ENCODE measurements at regions not wholly inside any gene's neighbourhood (a gene's known extent, or its start where the extent isn't known, plus 50 kb on each side); places are given as distances from the start of the nearest gene placed in this dataset.

DNA sequence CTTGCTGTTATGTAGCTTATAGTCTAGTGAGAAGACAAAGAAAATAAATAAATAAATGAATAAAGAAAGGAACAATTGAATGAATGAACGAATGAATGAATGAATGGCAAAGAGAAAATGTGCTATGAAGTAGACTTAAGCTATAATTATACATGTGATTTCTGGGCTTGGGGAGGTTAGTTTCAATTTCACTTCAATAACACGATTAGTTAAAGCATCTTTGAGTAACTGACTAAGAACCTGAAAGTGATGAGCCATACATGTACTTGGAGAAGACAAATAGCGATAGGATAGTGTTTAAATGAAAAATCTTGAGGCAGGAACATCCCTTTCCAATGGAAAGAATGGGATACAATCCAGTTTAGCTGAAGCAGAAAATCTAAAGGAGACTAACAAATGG lies 593.1 kb upstream of the LRRTM4 start:
- Histone ChIP-seq H3K79me2 (ENCODE audit: insufficient read depth, low read length) (no peaks in the 10 kb centered on the region), H3K27me3 (ENCODE audit: insufficient read depth, low read length) (no peaks in the 10 kb centered on the region), H3K27ac (ENCODE audit: low read depth, low read length) (no peak overlapping the region), H2AFZ (ENCODE audit: low read length) (no peak overlapping the region), H3K4me2 (ENCODE audit: insufficient read depth, low read length) (no peak overlapping the region), H4K20me1 (ENCODE audit: insufficient read depth, low read length) (no peaks in the 10 kb centered on the region), H3K9me3 (ENCODE audit: low read depth, low read length) (peaks cover 2% of the 10 kb centered on the region), H3K4me1 (ENCODE audit: insufficient read depth, low read length) (no peaks in the 10 kb centered on the region), H3K4me3 (ENCODE audit: insufficient read depth, low read length) (no peak overlapping the region), H3K36me3 (ENCODE audit: insufficient read depth, low read length) (no peaks in the 10 kb centered on the region)
- TF ChIP-seq, protein P1, sequence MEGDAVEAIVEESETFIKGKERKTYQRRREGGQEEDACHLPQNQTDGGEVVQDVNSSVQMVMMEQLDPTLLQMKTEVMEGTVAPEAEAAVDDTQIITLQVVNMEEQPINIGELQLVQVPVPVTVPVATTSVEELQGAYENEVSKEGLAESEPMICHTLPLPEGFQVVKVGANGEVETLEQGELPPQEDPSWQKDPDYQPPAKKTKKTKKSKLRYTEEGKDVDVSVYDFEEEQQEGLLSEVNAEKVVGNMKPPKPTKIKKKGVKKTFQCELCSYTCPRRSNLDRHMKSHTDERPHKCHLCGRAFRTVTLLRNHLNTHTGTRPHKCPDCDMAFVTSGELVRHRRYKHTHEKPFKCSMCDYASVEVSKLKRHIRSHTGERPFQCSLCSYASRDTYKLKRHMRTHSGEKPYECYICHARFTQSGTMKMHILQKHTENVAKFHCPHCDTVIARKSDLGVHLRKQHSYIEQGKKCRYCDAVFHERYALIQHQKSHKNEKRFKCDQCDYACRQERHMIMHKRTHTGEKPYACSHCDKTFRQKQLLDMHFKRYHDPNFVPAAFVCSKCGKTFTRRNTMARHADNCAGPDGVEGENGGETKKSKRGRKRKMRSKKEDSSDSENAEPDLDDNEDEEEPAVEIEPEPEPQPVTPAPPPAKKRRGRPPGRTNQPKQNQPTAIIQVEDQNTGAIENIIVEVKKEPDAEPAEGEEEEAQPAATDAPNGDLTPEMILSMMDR (IDR thresholded peaks at IDR 0.05; ENCODE audit: extremely low read depth, low read depth, low read length), result no peak
- peak; percentile 44 for DNase-seq (ENCODE audit: insufficient read length, low spot score, missing footprints)

DNA sequence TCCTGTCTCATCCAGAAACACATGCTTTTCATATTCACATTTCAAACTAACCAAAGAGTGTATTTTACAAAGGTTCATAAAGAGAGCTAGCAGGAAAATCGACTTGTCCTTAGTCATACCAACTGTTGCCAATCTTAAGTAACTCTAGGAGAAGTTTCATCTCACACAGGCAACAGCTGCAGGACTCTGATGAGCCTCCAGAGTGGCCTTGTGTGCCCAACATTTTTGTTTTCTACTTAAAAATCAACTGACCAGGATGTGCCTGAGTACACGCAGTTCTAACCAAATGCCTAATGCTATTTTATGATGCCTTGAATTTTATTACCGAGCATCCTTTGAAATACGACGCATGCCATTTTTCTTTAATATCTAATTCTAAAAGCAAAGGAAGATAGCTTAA lies 595.9 kb upstream of the LRRTM4 start:
- Histone ChIP-seq H3K36me3 (ENCODE audit: insufficient read depth, low read length) (no peaks in the 10 kb centered on the region), H3K27ac (ENCODE audit: low read depth, low read length) (no peak overlapping the region), H4K20me1 (ENCODE audit: insufficient read depth, low read length) (no peaks in the 10 kb centered on the region), H3K79me2 (ENCODE audit: insufficient read depth, low read length) (no peaks in the 10 kb centered on the region), H3K9me3 (ENCODE audit: low read depth, low read length) (no peaks in the 10 kb centered on the region), H3K27me3 (ENCODE audit: insufficient read depth, low read length) (no peaks in the 10 kb centered on the region), H3K4me3 (ENCODE audit: insufficient read depth, low read length) (no peak overlapping the region), H3K4me2 (ENCODE audit: insufficient read depth, low read length) (no peak overlapping the region), H2AFZ (ENCODE audit: low read length) (no peak overlapping the region), H3K4me1 (ENCODE audit: insufficient read depth, low read length) (no peaks in the 10 kb centered on the region)
- TF ChIP-seq, protein P1 (IDR thresholded peaks at IDR 0.05; ENCODE audit: extremely low read depth, low read depth, low read length), result no peak
- no peak for DNase-seq (ENCODE audit: insufficient read length, low spot score, missing footprints)

DNA sequence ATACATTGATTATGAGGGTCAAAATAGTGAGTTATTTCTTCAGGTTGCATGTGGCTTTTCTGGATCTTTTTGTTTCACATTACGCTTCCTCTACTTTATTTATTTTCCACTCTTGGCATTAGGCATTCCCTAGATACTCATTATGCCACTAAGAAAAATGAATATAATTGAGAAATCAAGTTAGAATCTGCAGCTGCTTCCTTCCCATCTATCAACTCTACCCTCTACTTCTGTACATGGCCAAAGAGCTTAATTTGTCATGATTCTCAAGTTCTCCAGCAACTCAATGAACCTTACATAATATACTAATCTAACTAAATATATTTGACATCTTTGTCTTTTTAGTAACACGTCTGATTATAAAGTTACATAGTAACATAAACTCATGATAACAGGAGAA lies 598.1 kb upstream of the LRRTM4 start:
- Histone ChIP-seq H3K36me3 (ENCODE audit: insufficient read depth, low read length) (no peaks in the 10 kb centered on the region), H2AFZ (ENCODE audit: low read length) (no peak overlapping the region), H3K4me2 (ENCODE audit: insufficient read depth, low read length) (no peak overlapping the region), H3K4me3 (ENCODE audit: insufficient read depth, low read length) (no peak overlapping the region), H3K79me2 (ENCODE audit: insufficient read depth, low read length) (no peaks in the 10 kb centered on the region), H3K9me3 (ENCODE audit: low read depth, low read length) (peaks cover 2% of the 10 kb centered on the region), H4K20me1 (ENCODE audit: insufficient read depth, low read length) (no peaks in the 10 kb centered on the region), H3K27me3 (ENCODE audit: insufficient read depth, low read length) (no peaks in the 10 kb centered on the region), H3K4me1 (ENCODE audit: insufficient read depth, low read length) (no peaks in the 10 kb centered on the region), H3K27ac (ENCODE audit: low read depth, low read length) (no peak overlapping the region)
- TF ChIP-seq, protein P1 (IDR thresholded peaks at IDR 0.05; ENCODE audit: extremely low read depth, low read depth, low read length), result no peak
- DNase-seq (ENCODE audit: insufficient read length, low spot score, missing footprints), result no peak

DNA sequence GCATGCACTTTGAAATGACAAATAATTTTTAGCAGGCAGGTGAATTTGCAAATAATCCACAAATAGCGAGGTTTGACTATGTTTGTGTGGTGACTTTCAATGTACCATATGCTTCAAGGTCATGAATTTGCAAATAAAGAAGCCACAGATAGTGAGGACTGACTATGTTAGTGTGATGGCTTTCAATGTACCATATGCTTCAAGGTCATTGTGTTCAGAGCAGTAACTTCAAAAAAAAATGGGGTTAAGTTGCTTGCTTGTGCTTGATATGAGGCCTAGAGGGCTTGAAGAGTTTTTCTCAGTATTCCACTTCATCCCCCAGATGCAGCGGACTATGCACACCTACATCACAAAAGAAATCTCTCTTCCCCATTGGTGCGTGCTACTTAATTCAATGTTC lies 602.9 kb upstream of the LRRTM4 start:
- peaks cover 2% of the 10 kb centered on the region for H3K9me3 ChIP-seq (ENCODE audit: low read depth, low read length)
- no peaks in the 10 kb centered on the region for H3K79me2 ChIP-seq (ENCODE audit: insufficient read depth, low read length)
- H2AFZ ChIP-seq (ENCODE audit: low read length), result no peak overlapping the region
- no peaks in the 10 kb centered on the region for H3K4me1 ChIP-seq (ENCODE audit: insufficient read depth, low read length)
- no peak overlapping the region for H3K27ac ChIP-seq (ENCODE audit: low read depth, low read length)
- no peak for DNase-seq (ENCODE audit: insufficient read length, low spot score, missing footprints)
- H3K4me2 ChIP-seq (ENCODE audit: insufficient read depth, low read length), result no peak overlapping the region
- TF ChIP-seq, protein P1 (IDR thresholded peaks at IDR 0.05; ENCODE audit: extremely low read depth, low read depth, low read length), result no peak
- H3K4me3 ChIP-seq (ENCODE audit: insufficient read depth, low read length), result no peak overlapping the region
- no peaks in the 10 kb centered on the region for H3K27me3 ChIP-seq (ENCODE audit: insufficient read depth, low read length)
- H3K36me3 ChIP-seq (ENCODE audit: insufficient read depth, low read length), result no peaks in the 10 kb centered on the region
- no peaks in the 10 kb centered on the region for H4K20me1 ChIP-seq (ENCODE audit: insufficient read depth, low read length)
